ENCODE measurements at regions not wholly inside any gene's neighbourhood (a gene's known extent, or its start where the extent isn't known, plus 50 kb on each side); places are given as distances from the start of the nearest gene placed in this dataset.

GRCh38 chr18:27712066-27712465 is 464.9 kb downstream of the CDH2 start:
- TF ChIP-seq CTCF (conservative IDR thresholded peaks at IDR 0.05 in 1 of 2, IDR thresholded peaks at IDR 0.05 in 1 of 2; ENCODE audit: low read depth in 1 of 2, low read length in 2 of 2), result no peak
- no peak for TF ChIP-seq EZH2 (IDR thresholded peaks at IDR 0.05; ENCODE audit: low read length, missing control alignments)

Measured in fibroblast of lung (primary cell).